A673 (cell line): ENCODE measurements at regions not wholly inside any gene's neighbourhood (a gene's known extent, or its start where the extent isn't known, plus 50 kb on each side); places are given as distances from the start of the nearest gene placed in this dataset.
A peak's percentile ranks its signal among the peaks of the same experiment; 100 is the strongest.

Experiments
- BruUV-seq: library from RNA; stranded (reverse); fragments of 400-500 nt; replicated peaks from 2 replicates; lab custom pipeline; 2021; lab: Mats Ljungman, UMichigan
- CTCF ChIA-PET: fragments of 300-600 bp; sonication (Branson Sonifier 250); formaldehyde crosslinking; loops from one replicate; lab custom pipeline; 2022; ENCODE audit warnings: antibody characterized with exemption; lab: Charles Lee
- POLR2A ChIA-PET: fragments of 300-600 bp; sonication (Branson Sonifier 250); formaldehyde crosslinking; loops from one replicate; lab custom pipeline; 2022; ENCODE audit warnings: antibody characterized with exemption; ENCODE audit not compliant: low non-redundant PET; lab: Charles Lee
- DNase-seq: peaks from one replicate; pipeline ENCODE4 v3.0.0-alpha.2; 2015; ENCODE audit warnings: low spot score
- H3K27ac ChIP-seq: fragments of 200-600 bp; sonication (generic); 2 replicates; pipeline ENCODE4 v1.5.1; 2016; ENCODE audit warnings: mixed run types, low read depth, mild to moderate bottlenecking, mixed read lengths, antibody characterized with exemption, low read length; ENCODE audit not compliant: poor library complexity, severe bottlenecking
- H3K27me3 ChIP-seq: fragments of 200-600 bp; sonication (generic); replicated peaks from 2 replicates; pipeline ENCODE4 v1.6.1; 2017; ENCODE audit warnings: mixed run types, low read depth, mild to moderate bottlenecking, mixed read lengths, antibody characterized with exemption, low read length; ENCODE audit not compliant: insufficient read depth, poor library complexity
- H3K36me3 ChIP-seq: fragments of 200-600 bp; sonication (generic); 2 replicates; pipeline ENCODE4 v1.6.1; 2016; ENCODE audit warnings: mixed run types, mild to moderate bottlenecking, mixed read lengths, antibody characterized with exemption, low read length; ENCODE audit not compliant: insufficient read depth, poor library complexity, severe bottlenecking
- H3K4me1 ChIP-seq: fragments of 200-600 bp; sonication (generic); 2 replicates; pipeline ENCODE4 v1.6.1; 2017; ENCODE audit warnings: mixed run types, mild to moderate bottlenecking, mixed read lengths, antibody characterized with exemption, low read length; ENCODE audit not compliant: insufficient read depth, poor library complexity, severe bottlenecking
- H3K4me3 ChIP-seq: fragments of 200-600 bp; sonication (generic); 2 replicates; pipeline ENCODE4 v1.5.1; 2016; ENCODE audit warnings: low read depth, mixed run types, mild to moderate bottlenecking, mixed read lengths, low read length; ENCODE audit not compliant: poor library complexity, severe bottlenecking
- H3K9me3 ChIP-seq: fragments of 200-600 bp; sonication (generic); 2 replicates; pipeline ENCODE4 v1.6.1; 2016; ENCODE audit warnings: mixed run types, low read depth, mild to moderate bottlenecking, mixed read lengths, antibody characterized with exemption, low read length; ENCODE audit not compliant: poor library complexity, severe bottlenecking
- CTCF ChIP-seq: fragments of 300-800, 200-600 bp; sonication (generic); conservative IDR thresholded peaks from 2 replicates; pipeline ENCODE4 v1.5.1; 2017; ENCODE audit warnings: low read depth, mild to moderate bottlenecking, antibody characterized with exemption, low read length, moderate library complexity, mixed read lengths
- EZH2 ChIP-seq: fragments of 200-600 bp; sonication (generic); IDR thresholded peaks from 2 replicates; pipeline ENCODE4 v1.6.1; 2017; ENCODE audit warnings: borderline replicate concordance, low read depth, mild to moderate bottlenecking, mixed read lengths, antibody characterized with exemption, low read length; ENCODE audit not compliant: poor library complexity, severe bottlenecking
- intact Hi-C: fragments of 100-400 bp; cut with micrococcal nuclease; formaldehyde crosslinking; loops from one replicate; pipeline ENCODE4 v1.10.0; 2022; ENCODE audit not compliant: unreplicated experiment

- peak; percentile 43 for DNase-seq
- no TSS peak for BruUV-seq
- ChIA-PET POLR2A (no interaction called here), CTCF (no interaction called here)
- Histone ChIP-seq H3K27me3 (no peaks in the 10 kb centered on the region), H3K36me3 (no peaks in the 10 kb centered on the region), H3K9me3 (no peaks in the 10 kb centered on the region), H3K4me3 (no peak overlapping the region), H3K27ac (no peak overlapping the region), H3K4me1 (no peaks in the 10 kb centered on the region)
- 0 out of 2 replicates have a peak, but pooled peaks have one; percentile 20 for TF ChIP-seq CTCF
- TF ChIP-seq EZH2 = no peak
- intact Hi-C loops = no loop called here
These were observed 136.9 kb downstream of the SLC38A1 start for GRCh38 chr12:46131732-46132469.

- Histone ChIP-seq H3K9me3 (no peaks in the 10 kb centered on the region), H3K27ac (no peak overlapping the region), H3K4me1 (no peaks in the 10 kb centered on the region), H3K36me3 (no peaks in the 10 kb centered on the region), H3K4me3 (no peak overlapping the region), H3K27me3 (no peaks in the 10 kb centered on the region)
- DNase-seq = no peak
- POLR2A ChIA-PET = no interaction called here
- BruUV-seq = no TSS peak
- TF ChIP-seq CTCF = no peak
- no peak for TF ChIP-seq EZH2
- CTCF ChIA-PET = no interaction called here
- intact Hi-C loops = loop anchor here (5.0 kb wide), 2 partner anchors 550 to 805 kb away; no protein-coding TSS in a partner anchor
These were observed 137.3 kb upstream of the SCAF11 start for GRCh38 chr12:46127656-46128055.

- Histone ChIP-seq H3K4me3 (no peak overlapping the region), H3K27me3 (no peaks in the 10 kb centered on the region), H3K4me1 (no peaks in the 10 kb centered on the region), H3K36me3 (no peaks in the 10 kb centered on the region), H3K9me3 (no peaks in the 10 kb centered on the region), H3K27ac (no peak overlapping the region)
- no peak for TF ChIP-seq EZH2
- no peak for TF ChIP-seq CTCF
- ChIA-PET POLR2A (interaction anchor here (0.7 kb wide), 2 partner anchors 254 to 1632 kb away, joined by 4 read pairs; no protein-coding TSS in a partner anchor), CTCF (interaction anchor here (0.9 to 2.1 kb wide), 4 partner anchors 17 to 895 kb away, joined by 3 to 17 read pairs (median 7); no protein-coding TSS in a partner anchor)
- intact Hi-C loops = loop anchor here (5.0 kb wide), 2 partner anchors 551 to 806 kb away; no protein-coding TSS in a partner anchor
- DNase-seq = no peak
- BruUV-seq = no TSS peak
These were observed 135.8 kb upstream of the SCAF11 start for GRCh38 chr12:46126050-46126727.
